HG03565 (cell line): ENCODE measurements at regions not wholly inside any gene's neighbourhood (a gene's known extent, or its start where the extent isn't known, plus 50 kb on each side); places are given as distances from the start of the nearest gene placed in this dataset.

Experiments
- ATAC-seq: cut with Tn5 transposase; IDR thresholded peaks from one replicate; pipeline ENCODE4 v1.9.1; 2021; ENCODE audit warnings: mild to moderate bottlenecking, moderate library complexity; ENCODE audit not compliant: unreplicated experiment

DNA sequence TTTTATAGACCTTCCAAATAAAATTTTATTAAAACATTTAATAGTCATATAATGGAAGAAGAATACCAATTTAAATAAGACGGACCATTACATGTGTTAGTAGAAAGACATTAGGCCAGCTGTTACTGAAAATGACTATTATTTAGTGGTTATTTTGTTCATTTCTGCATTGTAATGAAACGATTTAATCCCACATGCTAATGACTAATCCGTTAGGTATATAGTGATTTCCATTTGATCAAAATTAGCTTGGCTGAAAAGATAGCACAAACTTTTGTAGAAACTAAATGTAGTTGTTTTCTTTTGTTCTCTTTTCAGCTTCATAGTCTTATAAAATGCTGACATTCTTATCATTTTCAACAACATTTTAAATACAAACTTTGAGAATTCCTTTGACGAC is 556.1 kb upstream of the TENM3 start:
- no peak for ATAC-seq

DNA sequence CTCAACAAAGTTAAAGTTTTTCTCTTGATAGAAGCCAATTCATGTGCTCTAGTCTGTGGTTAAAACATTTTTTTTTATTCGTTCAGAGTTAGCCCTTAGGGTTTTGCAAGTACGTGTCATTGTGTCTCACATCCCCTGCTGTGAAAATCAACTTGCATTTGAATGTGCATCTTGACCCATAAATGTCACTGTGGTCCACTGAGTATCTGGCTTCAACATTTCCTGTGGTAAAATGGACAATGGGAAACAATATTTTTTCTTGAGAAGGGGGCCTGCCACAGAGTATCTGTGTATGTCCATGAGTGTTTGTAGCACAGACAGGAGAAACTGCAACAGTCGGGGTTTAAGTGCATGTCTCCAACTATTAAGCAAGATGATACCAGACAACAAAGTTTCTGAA is 554.8 kb upstream of the TENM3 start:
- ATAC-seq, result no peak

DNA sequence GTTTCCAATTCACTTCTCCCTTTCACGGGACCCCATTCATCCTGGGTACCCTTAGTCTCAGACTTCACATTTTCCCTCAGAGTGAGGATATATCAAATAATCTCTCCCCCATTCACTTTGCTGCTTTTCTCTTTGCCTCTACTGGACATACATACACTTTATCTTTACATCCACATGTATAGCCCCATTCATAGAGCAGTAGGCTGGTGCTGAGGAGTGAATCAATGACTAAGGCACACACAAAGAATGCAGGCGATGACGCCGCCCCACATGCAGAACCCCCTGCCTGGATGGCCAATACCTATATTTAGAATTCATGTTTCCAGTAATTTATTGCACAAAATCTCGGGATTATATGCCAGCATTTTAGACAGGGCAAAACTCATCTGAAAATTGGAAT is 554.3 kb upstream of the TENM3 start:
- no peak for ATAC-seq

DNA sequence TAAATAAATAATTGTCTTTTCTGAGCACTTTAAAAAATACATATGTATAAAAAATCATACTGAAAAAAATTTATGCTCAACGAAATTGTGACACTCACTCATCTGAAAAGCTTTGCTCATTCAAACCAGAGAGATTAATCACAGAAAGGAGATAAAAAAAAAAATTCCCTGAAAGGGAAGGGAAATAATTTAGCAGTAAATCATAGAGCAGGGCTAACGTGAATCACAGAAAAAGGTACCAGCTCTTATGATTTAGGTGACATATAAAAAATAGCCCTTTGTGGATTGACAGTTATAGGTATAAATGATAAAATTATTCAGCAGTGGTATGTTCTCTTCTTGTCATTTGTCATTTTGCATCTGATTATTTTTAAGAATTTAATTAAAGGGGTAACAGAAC is 552.7 kb upstream of the TENM3 start:
- no peak for ATAC-seq

DNA sequence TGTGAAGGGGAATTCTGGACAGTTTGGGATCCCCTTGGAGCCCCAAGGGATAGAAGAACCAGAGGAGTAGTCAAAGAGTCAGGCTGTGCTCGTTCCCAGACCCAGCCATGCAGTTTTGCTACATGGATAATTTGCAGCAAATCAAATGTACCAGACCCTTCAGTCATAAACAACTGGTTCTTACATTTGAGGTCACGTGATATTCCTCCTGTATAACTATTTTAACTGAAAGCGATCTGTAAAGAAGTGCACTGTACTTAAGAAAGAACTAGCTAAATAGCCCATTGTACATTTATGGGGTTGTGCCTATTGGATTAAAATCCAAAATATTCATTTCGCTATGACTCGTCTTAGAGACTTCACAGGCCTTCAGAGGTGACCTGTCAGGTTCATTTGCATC is 550.2 kb upstream of the TENM3 start:
- no peak for ATAC-seq

DNA sequence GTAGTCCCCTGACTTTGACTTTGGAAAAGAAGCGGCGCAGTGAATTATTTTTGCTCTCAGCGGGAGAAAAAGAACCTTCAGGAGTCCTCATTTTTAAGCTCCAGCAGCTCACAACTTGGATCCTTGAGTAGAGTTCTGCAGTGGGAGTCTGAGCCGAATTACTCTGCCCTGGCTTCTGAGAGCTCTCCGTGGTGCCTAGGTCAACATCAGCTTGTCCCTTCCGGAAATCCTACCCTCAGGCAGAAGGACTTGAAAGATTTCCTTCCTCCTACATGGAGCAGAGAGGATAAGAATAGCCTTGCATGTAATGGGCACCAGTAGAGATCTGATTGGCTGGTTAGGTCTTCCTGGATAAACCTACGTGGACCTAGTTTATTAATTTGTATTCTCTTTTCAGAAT is 549.7 kb upstream of the TENM3 start:
- no peak for ATAC-seq

DNA sequence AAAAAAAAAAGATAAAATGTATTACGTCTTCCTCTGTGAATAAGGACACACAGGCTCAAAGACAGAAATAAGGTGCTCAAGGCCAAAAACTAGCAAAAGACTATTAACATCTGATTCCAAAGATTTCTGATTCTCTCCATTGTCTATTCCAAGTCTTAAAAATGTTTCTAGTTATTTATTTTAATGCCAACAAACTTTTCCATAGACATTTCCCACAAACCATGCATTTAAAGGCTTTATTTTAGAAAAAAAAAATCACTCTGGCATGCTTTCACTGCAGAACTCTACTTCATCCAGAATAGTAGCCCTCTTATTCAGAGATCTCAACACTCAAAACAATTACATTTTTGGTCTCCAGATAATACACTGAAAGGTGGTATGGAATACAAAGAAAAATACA is 545.0 kb upstream of the TENM3 start:
- ATAC-seq, result no peak

DNA sequence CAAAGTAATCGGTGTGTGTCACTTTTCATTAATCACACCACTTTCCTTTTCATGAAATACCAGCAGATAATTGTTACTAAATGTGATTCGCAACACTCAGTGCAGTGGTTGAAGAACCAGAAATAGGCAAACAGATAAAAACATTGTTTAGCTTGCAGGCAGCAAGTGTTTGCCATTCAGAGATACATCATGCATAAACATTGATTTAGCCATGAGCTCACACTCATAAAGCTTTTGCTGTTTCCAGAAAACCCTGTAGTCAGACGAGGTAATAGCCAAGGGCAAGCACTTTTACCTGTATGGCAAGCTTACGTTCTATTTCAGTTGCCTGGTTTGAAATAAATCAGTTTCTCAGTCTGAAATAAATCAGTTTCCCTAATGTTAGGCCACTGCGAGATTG is 542.0 kb upstream of the TENM3 start:
- ATAC-seq, result no peak

DNA sequence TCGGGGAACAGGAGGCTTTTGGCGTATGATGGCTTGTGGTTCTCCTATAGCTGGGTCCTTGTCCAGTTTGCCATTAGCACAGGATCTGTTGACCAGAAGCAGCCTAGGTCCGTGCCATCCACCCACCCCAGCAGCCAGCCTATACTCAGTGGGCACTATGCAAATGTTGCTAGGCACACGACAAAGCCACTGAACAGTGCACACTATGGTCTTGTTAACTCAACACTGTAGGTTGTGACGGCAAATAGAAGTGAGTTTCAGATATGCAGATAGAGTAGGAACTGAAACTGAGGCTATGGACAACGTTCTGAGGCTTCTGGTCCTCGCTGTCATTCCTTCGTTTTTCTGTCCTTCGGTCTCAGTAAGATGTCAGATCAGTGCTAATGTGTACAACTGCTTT is 541.3 kb upstream of the TENM3 start:
- no peak for ATAC-seq

DNA sequence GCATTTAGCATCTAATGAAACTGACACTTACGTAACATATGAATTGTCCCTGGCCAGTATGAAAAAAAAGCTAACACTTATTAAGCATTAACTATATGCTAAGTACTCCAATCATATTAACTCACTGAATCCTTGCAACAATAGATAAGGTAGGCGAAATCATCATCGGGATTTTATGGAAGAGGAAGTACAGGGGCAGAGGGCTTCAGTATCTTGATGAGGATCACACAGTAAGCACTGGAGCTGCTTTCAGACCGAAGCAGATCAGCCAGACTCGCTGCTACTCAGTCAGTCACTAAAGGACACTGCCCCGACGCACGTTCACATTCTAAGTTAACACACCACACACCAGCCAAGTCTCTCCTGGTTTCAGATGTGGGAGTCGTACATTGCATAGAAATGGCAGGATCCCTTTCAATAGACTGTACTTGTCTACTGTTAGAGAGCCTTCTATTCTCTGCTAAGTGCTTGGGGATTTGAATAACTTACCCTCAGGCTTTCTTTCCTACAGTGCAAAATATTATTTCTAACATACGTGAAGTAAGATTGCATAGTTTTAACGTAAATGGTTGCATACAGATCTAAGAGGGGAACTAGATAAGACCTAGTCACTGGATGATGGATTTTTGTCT is 540.2 kb upstream of the TENM3 start:
- ATAC-seq, result no peak

DNA sequence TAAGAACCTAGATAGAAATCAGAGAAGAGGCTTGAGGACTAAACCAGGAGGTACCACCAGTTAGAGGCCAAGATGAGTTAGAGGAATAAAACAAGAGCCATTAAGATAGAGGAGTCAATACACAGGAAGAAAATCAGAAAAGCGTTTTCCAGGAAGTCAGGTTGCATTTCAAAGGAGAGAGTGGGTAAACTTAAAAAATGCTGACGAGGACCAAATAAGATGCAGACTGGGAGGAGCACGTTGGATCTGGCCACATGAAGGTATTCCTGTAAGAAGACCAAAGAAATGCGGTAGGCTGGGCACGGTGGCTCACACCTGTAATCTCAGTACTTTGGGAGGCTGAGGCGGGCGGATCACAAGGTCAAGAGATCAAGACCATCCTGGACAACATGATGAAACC is 533.1 kb upstream of the TENM3 start:
- ATAC-seq, result no peak

DNA sequence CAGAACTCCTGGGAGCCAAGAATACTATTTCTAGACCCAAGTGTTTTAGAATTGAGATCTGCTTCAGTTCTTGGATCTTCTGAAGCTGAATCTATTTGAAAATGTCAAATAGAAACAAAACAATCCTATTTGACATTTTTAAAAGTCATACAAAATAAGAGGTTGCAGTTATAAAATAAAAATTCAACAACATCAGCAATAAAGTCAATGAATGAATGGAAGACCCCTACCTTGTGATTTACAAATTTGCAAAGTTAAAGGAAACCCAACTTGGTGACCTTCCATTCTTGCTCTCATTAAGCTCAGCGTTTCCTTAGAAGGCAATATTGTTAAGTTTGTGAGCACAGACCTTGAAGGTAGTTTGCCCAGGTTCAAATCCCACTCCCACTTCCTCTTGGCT is 531.8 kb upstream of the TENM3 start:
- no peak for ATAC-seq

DNA sequence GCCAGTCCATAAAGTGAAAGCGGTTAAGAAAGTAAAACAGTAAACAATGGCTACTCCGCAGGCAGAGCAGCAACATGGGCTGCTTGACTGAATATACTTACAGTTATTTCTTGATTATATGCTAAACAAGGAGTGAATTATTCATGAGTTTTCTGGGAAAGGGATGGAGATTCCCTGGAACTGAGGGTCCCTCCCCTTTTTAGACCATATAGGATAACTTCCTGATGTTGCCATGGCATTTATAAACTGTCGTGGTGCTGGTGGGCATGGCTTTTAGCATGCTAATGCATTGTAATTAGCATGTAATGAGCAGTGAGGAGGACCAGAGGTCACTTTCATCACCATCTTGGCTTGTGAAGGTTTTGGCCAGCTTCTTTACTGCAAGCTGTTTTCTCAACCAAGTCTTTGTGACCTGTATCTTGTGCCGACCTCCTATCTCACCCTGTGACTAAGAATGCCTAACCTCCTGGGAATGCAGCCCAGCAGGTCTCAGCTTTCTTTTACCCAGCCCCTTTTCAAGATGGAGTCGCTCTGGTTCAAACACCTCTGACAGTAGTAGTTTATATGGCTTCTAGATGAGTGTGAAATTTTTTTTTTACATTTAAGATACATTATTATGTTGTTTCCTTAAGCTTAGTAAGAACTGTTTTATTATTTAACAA is 514.8 kb upstream of the TENM3 start:
- ATAC-seq, result no peak

DNA sequence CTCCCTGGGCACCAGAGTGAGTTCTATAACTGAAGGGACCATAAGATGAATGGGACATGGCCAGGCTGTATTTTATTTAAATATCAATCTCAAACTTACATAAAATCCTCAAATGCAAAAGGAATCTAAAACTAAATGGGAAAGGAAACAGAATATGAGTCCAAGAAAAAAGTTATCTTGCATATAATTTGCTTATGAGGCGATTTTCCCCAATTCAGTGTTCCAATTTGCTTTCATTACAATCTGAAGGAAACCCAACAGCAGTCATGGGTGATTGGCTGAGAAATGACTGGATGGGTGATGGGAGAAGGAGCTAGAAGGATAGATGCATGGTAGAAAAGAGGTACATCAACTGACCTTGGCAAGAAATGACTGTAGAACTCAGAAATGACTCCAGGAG is 511.3 kb upstream of the TENM3 start:
- no peak for ATAC-seq

DNA sequence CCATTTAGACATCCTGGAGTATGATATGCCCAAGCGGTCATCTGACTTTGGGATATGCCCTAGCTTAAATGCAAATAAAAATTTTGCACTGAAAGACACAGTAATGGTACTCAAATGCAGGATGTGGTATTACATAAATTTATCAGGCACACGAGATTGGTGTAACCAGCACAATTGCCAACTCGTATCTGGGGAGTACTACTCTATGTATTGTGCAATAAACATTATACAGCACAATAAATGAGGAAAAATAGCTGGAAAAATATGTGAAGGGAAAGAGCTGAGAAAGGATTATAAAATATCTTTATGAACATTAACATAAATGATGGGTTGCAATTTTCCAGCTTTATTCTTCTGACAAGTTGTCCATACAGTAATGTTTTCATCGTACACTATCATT is 505.5 kb upstream of the TENM3 start:
- ATAC-seq, result no peak

DNA sequence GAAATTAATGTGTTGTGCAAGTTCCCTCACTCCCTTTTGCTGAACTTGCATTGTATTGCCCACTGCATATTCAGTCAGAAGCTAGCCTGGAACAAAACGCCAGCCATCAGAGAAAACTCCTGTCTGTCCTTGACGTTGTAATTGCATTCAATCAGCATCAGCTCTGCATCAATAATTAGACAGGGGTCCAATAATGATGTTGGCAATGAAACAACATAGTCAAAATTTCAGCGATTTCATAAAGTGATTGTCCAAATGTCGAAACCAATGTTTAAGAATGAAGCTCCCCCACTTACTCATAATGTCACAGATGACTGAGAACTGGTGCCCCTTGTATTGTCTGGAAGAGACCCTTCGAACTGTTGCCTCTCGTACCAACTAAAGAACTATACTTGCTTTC is 504.2 kb upstream of the TENM3 start:
- ATAC-seq, result no peak

DNA sequence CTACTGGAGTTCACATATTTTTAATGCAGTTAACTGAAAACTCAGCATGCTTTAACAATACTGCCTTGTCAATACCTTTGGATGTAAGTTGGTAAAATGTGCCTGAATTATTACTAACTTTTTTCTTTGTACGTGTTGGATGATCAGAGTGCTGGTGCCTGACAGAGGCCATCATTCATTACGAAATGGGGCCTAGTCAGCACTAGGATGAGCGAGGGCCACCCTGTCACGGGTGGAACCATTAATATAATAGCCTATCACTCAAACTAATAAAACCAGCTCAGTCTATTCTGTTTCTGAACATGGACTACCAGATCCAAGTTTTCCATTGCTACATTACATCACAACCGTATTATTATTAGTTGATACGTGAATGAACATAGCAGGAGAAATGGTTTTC is 501.7 kb upstream of the TENM3 start:
- no peak for ATAC-seq

DNA sequence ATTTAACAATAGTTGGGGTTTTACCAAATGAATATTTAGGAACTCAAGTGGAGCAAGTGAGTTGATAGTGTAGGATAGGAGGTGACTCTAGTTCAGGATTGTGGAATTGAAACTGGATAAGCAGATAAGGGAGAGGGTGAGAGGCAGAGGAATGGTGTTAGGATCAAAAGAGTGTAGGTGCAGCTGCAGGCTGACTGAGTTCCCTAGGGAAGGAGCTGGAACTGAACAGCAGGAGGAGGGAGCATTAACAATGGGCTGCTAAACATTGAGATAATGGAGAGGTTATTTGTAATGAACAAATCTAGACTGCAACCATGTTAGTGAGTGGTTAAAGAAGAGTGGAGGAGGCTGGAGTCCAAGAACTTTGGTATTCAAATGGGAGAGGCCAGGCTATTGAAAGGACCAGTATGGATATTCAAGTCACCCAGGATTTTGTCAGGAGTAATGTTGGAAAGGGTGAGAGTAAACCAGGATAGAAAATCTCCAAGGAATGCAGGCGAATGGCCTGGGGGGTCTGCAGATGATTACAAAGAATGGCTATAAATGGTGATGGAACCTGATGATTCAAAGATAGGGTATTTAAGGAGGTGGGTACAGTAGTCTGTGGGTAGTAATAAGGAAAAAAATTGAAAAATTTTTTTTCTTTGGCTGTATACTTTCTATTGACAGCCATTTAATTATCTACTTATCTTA is 497.1 kb upstream of the TENM3 start:
- no peak for ATAC-seq

DNA sequence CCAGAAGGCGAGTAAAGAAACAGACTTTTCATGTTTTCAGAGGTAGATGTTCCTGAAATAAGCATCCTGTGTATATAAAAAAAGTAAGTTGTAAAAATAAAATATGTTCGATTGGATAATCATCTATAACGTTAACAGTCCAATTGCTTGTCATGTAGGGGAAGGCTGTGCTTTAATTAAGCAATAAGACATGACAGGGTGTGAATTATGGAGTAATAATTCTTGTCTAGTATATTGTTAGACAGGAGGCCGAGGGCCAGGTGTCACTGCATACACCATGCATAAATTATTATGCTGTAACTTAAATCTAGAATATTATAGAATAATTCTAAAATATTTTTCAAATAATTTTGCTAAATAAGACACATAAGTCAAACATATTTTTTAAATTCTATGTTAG is 494.6 kb upstream of the TENM3 start:
- no peak for ATAC-seq

DNA sequence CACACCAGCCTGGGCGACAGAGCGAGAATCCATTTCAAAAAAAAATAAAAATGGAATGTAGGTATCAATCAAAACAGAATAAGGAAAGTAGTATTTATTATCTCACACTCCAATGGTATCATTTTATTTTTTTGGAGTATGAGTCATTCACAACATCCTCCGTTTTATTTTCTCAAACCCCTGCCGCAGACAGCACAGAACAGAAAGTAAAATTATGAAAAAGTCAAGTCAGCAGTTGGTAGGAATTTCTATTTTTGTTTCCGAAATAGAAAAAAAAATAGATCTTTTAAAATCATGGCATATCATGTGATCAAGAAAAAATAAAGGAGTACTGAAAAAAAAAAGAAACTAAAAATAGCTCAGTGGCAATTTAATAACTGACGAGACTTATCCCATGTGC is 490.7 kb upstream of the TENM3 start:
- ATAC-seq, result no peak

DNA sequence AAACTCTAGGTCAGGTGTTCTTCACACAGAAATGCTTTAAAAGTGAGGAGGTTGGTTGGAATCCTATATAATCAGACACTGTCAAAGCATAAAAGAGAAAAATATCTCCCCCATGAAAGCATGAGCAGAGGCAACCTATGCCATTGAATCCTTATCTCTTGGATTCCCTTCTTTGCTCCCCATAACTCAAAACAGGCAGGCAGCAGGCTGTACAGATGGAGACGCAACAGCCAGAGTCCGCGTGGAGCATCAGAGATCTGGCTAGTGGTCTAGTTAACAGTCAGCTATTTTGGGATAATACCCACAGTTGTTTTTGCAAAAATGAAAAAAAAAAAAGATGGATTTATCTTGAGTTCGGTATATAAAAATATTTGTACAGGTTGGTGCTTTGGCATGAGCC is 490.0 kb upstream of the TENM3 start:
- no peak for ATAC-seq

DNA sequence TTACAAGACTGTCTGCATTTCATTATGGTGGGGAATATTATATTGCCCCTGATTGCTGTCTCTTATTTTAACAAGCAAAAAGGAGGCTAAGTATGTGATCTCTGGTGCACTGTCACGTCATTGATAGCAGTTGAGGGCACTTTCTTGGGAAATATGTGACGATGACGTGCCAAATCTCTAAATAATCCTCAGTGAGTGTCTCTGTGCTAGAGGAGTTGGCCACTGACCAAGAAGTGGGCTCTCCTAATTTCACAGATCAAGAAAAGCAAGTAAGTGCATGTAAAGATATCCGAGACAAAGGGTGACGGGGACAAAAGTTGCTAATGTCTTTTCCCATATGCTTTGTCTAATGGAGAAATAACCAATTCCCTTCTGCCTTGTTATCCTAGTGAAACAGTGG is 487.4 kb upstream of the TENM3 start:
- no peak for ATAC-seq
